CD4-positive, alpha-beta T cell (primary cell): ENCODE measurements at regions not wholly inside any gene's neighbourhood (a gene's known extent, or its start where the extent isn't known, plus 50 kb on each side); places are given as distances from the start of the nearest gene placed in this dataset.

ENCODE experiments used
- ATAC-seq: fragments of 200-7000 bp; cut with Tn5 transposase; one replicate; pipeline ENCODE4 v1.10.0; 2022; ENCODE audit warnings: mild to moderate bottlenecking; ENCODE audit not compliant: poor library complexity
- CTCF ChIA-PET: fragments of 350-600 bp; sonication (Branson Sonifier 250); formaldehyde crosslinking; loops from one replicate; lab custom pipeline; 2021; ENCODE audit warnings: antibody characterized with exemption, inconsistent platforms; lab: Charles Lee
- POLR2A ChIA-PET: fragments of 350-600 bp; sonication (Branson Sonifier 250); formaldehyde crosslinking; loops from one replicate; lab custom pipeline; 2021; ENCODE audit warnings: antibody characterized with exemption, inconsistent platforms; lab: Charles Lee
- DNase-seq, 14 experiments: peaks; one replicate each; pipeline ENCODE4 v3.0.0-alpha.2; 2013 to 2020; ENCODE audit warnings: mixed read lengths in 2 of 14
- H3K27ac ChIP-seq, 2 donors: one replicate each; pipeline versions ENCODE4 v1.5.1 to v1.7.0; 2013; ENCODE audit warnings: low read length in 2 of 2, low read depth in 1 of 2, mild to moderate bottlenecking in 1 of 2
- H3K27me3 ChIP-seq, 2 experiments: 1 replicate in 1 of 2; 2 replicates in 1 of 2; pipeline versions ENCODE4 v1.6.1 to v1.7.0; 2013; ENCODE audit warnings: low read length in 2 of 2, control low read depth in 1 of 2, mild to moderate bottlenecking in 1 of 2, moderate library complexity in 1 of 2; ENCODE audit not compliant: insufficient read depth in 2 of 2, control insufficient read depth in 1 of 2
- H3K36me3 ChIP-seq: one replicate; pipeline ENCODE4 v1.6.1; 2013; ENCODE audit warnings: low read length, control low read depth; ENCODE audit not compliant: insufficient read depth
- H3K4me1 ChIP-seq: one replicate; pipeline ENCODE4 v1.6.1; 2013; ENCODE audit warnings: low read length, control low read depth; ENCODE audit not compliant: insufficient read depth
- H3K4me3 ChIP-seq: one replicate; pipeline ENCODE4 v1.5.1; 2013; ENCODE audit warnings: mild to moderate bottlenecking, low read length, moderate library complexity
- H3K9me3 ChIP-seq, 2 experiments: 1 replicate in 1 of 2; 2 replicates in 1 of 2; pipeline versions ENCODE4 v1.6.1 to v1.7.0; 2013; ENCODE audit warnings: low read length in 2 of 2, mild to moderate bottlenecking in 2 of 2, control low read depth in 1 of 2, moderate library complexity in 1 of 2; ENCODE audit not compliant: control insufficient read depth in 1 of 2, insufficient read depth in 1 of 2
- H3K27ac Mint-ChIP-seq: one replicate; pipeline ENCODE4 v1.8.0; 2020; ENCODE audit warnings: mixed read lengths
- H3K27me3 Mint-ChIP-seq: one replicate; pipeline ENCODE4 v1.8.0; 2021; ENCODE audit warnings: mixed read lengths
- H3K36me3 Mint-ChIP-seq: one replicate; pipeline ENCODE4 v1.8.0; 2021; ENCODE audit warnings: low read depth, mixed read lengths
- H3K4me1 Mint-ChIP-seq: one replicate; pipeline ENCODE4 v1.8.0; 2021; ENCODE audit warnings: low read depth, mixed read lengths
- H3K4me3 Mint-ChIP-seq: one replicate; pipeline ENCODE4 v1.8.0; 2020; ENCODE audit warnings: mild to moderate bottlenecking, mixed read lengths
- H3K9me3 Mint-ChIP-seq: one replicate; pipeline ENCODE4 v1.8.0; 2020; ENCODE audit warnings: mixed read lengths
- intact Hi-C, 2 experiments: fragments of 100-400 bp; cut with DNase I in 1 of 2; cut with micrococcal nuclease in 1 of 2; formaldehyde crosslinking; loops; one replicate each; pipeline versions ENCODE4 v1.15.1 to v1.9.0; 2023 to 2025; cut with DNase I, micrococcal nuclease
- TF ChIP-seq, protein P1 (sequence below): fragments of 200-600 bp; IDR thresholded peaks from one replicate; pipeline ENCODE4 v1.8.0; 2022; ENCODE audit warnings: antibody characterized with exemption, mild to moderate bottlenecking

DNA sequence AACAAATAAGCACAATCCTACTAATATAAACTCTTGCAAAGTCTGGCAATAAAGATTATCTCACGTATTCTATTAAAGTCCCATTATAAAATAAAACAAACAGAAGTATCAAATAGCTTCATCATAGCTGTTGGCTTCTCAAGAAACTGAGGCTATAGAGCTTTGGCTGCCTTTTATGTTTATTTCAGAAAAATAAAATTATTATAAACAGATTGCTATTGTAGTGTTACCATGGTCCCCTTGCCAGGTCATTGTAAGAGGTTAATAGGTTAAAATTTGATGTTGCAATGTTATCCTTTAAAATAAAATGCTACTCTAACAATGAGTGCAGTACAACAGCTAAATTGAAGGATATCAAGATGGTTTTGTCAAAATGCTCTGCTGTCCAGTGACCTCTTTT lies 828.8 kb upstream of the SOX9 start:
- H3K27ac Mint-ChIP-seq = no peak overlapping the region
- H3K36me3 Mint-ChIP-seq = no peaks in the 10 kb centered on the region
- DNase-seq (no peak), ATAC-seq (no peak)
- H3K4me3 Mint-ChIP-seq = no peak overlapping the region
- H3K27me3 ChIP-seq = no peaks in the 10 kb centered on the region
- POLR2A ChIA-PET = no interaction called here
- CTCF ChIA-PET = no interaction called here
- H3K9me3 Mint-ChIP-seq = peaks cover 9% of the 10 kb centered on the region
- no peaks in the 10 kb centered on the region for H3K4me1 Mint-ChIP-seq
- H3K9me3 ChIP-seq = peaks cover 0 to 6% of the 10 kb centered on the region in 2 experiments
- no peak overlapping the region for H3K4me3 ChIP-seq
- TF ChIP-seq, protein P1, sequence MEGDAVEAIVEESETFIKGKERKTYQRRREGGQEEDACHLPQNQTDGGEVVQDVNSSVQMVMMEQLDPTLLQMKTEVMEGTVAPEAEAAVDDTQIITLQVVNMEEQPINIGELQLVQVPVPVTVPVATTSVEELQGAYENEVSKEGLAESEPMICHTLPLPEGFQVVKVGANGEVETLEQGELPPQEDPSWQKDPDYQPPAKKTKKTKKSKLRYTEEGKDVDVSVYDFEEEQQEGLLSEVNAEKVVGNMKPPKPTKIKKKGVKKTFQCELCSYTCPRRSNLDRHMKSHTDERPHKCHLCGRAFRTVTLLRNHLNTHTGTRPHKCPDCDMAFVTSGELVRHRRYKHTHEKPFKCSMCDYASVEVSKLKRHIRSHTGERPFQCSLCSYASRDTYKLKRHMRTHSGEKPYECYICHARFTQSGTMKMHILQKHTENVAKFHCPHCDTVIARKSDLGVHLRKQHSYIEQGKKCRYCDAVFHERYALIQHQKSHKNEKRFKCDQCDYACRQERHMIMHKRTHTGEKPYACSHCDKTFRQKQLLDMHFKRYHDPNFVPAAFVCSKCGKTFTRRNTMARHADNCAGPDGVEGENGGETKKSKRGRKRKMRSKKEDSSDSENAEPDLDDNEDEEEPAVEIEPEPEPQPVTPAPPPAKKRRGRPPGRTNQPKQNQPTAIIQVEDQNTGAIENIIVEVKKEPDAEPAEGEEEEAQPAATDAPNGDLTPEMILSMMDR = no peak
- H3K27ac ChIP-seq = no peak overlapping the region
- intact Hi-C loops = no loop called here
- H3K36me3 ChIP-seq = no peaks in the 10 kb centered on the region
- no peaks in the 10 kb centered on the region for H3K4me1 ChIP-seq
- H3K27me3 Mint-ChIP-seq = no peaks in the 10 kb centered on the region

DNA sequence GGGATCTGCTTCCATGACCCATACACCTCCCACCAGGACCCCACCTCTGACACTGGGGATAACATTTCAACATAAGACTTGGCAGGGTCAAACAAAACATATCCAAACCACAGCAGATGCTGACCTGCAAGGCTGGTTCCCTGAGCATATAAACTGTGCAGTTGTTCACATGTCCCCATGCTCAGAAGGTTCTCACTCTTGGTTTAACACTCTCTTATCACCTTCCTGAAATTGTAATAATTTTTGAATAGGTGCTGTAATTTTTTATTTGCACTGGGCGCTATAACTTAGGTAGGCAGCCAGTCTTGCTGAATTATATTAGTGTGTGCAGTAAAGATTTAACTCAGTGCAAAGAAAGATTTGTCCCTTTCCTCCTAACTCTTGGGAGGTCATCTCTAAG lies 824.8 kb upstream of the SOX9 start:
- no peaks in the 10 kb centered on the region for H3K36me3 Mint-ChIP-seq
- ATAC-seq (no peak), DNase-seq (no peak)
- no peak overlapping the region for H3K27ac Mint-ChIP-seq
- no peak overlapping the region for H3K4me3 Mint-ChIP-seq
- Histone ChIP-seq H3K36me3 (no peaks in the 10 kb centered on the region), H3K4me3 (no peak overlapping the region), H3K27me3 (no peaks in the 10 kb centered on the region), H3K4me1 (no peaks in the 10 kb centered on the region), H3K9me3 (no peaks in the 10 kb centered on the region), H3K27ac (no peak overlapping the region)
- TF ChIP-seq, protein P1 = no peak
- ChIA-PET POLR2A (no interaction called here), CTCF (no interaction called here)
- H3K9me3 Mint-ChIP-seq = peaks cover 5% of the 10 kb centered on the region
- no peaks in the 10 kb centered on the region for H3K27me3 Mint-ChIP-seq
- no peaks in the 10 kb centered on the region for H3K4me1 Mint-ChIP-seq
- intact Hi-C loops = no loop called here

DNA sequence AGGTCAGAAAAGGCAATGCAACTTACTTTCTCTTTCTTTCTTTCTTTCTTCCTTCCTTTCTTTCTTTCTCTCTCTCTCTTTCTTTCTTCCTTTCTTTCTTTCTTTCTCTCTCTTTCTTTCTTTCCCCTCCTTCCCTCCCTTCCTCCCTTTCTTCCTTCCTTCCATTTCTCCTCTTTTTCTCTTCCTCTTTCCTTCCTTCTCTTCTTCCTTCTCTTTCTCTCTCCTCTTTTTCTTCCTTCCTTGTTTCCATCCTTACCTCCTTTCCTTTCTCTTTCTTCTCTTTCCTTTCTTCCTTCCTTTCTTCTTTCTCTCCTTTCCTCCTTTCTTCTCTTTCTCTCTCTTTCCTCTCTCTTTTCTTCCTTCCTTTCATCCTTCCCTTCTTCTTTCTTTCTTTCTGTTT lies 819.8 kb upstream of the SOX9 start:
- CTCF ChIA-PET = no interaction called here
- no peaks in the 10 kb centered on the region for H3K27me3 ChIP-seq
- no peak overlapping the region for H3K27ac ChIP-seq
- Mint-ChIP-seq H3K9me3 (peaks cover 14% of the 10 kb centered on the region), H3K27me3 (no peaks in the 10 kb centered on the region), H3K27ac (no peak overlapping the region), H3K36me3 (no peaks in the 10 kb centered on the region), H3K4me1 (no peaks in the 10 kb centered on the region), H3K4me3 (no peak overlapping the region)
- no peak overlapping the region for H3K4me3 ChIP-seq
- DNase-seq (no peak), ATAC-seq (no peak)
- intact Hi-C loops = no loop called here
- H3K9me3 ChIP-seq = peaks cover 0 to 7% of the 10 kb centered on the region in 2 experiments
- POLR2A ChIA-PET = no interaction called here
- H3K36me3 ChIP-seq = no peaks in the 10 kb centered on the region
- H3K4me1 ChIP-seq = no peaks in the 10 kb centered on the region
- TF ChIP-seq, protein P1 = no peak
